ENCODE measurements at regions not wholly inside any gene's neighbourhood (a gene's known extent, or its start where the extent isn't known, plus 50 kb on each side); places are given as distances from the start of the nearest gene placed in this dataset.

DNA sequence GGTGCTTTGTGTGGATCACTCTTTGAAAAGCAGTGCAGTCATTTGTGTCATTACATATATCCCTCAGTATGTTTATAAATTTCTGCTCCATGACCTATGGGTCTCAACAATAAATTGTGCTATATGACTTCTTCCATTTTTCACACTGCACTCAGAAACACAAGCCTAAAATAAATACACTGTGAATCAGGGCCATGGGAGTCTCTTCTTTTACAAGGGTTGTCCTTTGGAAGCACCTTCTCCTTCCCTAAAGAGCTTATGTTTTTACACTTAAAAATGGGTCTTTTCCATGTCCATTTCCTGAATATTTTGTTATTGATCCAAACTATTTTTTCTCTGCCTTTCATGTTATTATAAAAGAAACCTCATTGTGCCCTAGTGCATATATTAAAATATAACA, 108.3 kb upstream of the MEOX2 start:
- no peak for DNase-seq

DNA sequence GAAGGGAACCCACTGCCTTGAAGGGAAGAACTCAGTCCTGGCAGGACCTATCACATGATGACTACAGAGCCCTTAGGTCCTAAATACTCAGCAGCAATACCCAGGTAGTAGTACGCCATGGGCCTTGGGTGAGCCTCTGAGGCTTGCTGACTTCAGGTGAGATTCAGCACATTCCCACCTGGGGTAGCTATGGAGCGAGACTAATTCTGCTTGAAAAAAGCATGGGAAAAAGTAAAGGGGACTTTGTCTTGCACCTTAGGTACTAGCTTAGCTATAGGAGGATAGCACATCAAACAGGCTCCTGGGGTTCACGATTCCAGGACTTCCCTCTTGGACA, 98.2 kb upstream of the MEOX2 start:
- no peak for DNase-seq

DNA sequence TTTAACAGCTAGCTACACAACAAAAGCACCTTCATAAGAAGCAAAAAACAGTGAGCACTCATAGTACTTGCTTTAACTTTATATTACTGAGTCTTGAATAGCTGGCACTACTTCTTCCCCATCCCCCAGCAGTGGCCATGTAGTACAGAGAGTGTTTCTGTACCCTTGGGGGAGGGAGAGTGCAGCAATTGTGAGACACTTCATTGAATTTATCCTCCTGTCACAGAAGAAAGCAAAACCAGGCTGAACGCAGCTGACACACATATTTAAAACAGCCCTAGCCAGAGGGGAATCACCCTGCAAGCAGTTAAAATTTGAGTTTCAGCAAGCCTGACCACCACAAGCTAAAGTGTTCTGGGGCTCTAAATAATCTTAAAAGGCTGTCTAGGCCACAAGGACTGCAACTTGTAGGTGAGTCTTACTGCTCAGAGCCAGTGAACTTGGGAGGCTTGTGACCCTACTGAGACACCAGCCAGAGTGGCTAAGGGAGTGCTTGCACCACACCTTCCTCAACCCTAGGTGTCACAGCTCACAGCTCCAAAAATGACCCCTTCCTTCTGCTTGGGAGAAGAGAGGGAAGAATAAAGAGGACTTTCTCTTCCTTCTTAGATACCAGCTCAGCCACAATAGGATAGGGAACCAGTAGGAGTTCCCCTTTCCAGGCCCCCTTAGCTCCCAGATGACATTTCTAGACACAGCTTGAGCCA, 97.7 kb upstream of the MEOX2 start:
- no peak for DNase-seq

- no peak for DNase-seq
Measured at GRCh38 chr7:15782656-15783055, 96.2 kb upstream of the MEOX2 start.

DNA sequence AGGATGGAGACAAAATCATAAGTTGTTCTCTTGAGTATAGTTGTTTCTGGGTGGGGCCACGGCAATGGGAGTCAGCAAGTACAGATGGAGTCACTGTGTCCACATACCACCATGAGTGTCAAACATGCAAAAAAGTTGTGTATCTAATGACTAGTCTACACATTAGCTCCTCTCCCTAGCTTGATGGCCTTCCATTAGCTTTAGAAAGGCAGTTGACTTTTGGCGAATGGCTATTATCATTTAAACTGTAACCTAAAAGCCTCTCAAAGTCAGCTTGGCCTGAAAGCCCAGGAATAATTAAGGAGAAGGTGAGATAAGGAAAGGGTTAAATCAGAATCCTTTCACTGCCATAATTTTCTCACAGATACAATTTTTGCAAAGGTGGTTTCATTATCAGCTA, 95.5 kb upstream of the MEOX2 start:
- DNase-seq: no peak

DNA sequence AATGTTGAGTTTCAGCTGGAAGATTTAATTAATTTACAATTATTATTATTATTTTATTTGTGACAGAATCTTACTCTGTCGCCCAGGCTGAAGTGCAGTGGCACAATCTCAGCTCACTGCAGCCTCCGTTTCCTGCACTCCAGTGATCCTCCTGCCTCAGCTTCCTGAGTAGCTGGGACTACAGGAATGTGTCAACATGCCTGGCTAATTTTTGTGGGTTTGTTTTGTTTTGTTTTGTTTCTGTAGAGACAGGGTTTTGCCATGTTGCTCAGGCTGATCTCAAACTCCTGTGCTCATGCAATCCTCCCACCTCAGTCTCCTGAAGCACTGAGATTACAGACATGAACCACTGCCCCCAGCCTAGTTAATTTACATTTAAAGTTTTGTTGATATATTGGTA, 93.8 kb upstream of the MEOX2 start:
- DNase-seq: no peak

DNA sequence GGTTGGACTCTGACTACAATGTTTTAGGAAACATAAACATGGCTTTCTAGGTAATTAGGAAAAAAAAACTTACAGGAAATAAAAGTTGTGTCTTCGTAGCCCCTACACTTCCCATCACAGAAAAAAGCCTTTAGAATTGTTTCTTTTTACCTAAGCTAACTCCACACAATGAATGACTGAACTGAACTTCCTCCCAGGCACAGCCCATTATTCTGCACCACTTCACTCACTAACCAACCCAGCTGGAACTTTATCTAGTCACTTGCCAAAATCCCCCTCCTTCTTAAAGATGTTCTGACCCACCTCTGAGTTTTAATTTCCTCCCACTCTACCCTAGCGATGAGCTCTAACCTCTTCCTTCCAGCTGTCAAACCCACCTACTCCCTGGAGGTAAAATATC, 91.7 kb upstream of the MEOX2 start:
- DNase-seq: no peak

- no peak for DNase-seq
Measured at GRCh38 chr7:15765753-15766152, 79.3 kb upstream of the MEOX2 start.

GRCh38 chr7:15764851-15765382, 78.4 kb upstream of the MEOX2 start:
- no peak for DNase-seq

DNA sequence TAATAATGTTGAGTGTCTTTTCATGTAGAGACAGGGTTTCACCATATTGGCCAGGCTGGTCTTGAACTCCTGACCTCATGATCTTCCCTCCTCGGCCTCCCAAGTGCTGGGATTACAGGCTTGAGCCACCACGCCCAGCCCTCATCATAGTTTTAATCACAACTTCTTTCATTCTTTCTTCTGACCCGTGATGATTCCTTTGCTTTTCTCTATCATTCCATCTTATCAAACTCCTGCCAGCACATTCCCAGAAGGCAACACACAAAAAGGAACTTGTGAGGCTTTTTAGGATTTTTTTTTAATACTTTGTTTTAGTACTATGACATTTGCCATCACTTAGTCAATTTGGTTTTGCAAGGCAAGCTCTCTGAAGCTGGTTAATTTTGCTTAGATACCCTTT, 77.5 kb upstream of the MEOX2 start:
- no peak for DNase-seq

GRCh38 chr7:15757041-15758000, 70.8 kb upstream of the MEOX2 start:
- DNase-seq: no peak

- DNase-seq: no peak
Measured at GRCh38 chr7:15755061-15755460, 68.6 kb upstream of the MEOX2 start.

GRCh38 chr7:15753887-15754579, 67.5 kb upstream of the MEOX2 start:
- DNase-seq: no peak

GRCh38 chr7:15752377-15752776, 65.9 kb upstream of the MEOX2 start:
- no peak for DNase-seq

DNA sequence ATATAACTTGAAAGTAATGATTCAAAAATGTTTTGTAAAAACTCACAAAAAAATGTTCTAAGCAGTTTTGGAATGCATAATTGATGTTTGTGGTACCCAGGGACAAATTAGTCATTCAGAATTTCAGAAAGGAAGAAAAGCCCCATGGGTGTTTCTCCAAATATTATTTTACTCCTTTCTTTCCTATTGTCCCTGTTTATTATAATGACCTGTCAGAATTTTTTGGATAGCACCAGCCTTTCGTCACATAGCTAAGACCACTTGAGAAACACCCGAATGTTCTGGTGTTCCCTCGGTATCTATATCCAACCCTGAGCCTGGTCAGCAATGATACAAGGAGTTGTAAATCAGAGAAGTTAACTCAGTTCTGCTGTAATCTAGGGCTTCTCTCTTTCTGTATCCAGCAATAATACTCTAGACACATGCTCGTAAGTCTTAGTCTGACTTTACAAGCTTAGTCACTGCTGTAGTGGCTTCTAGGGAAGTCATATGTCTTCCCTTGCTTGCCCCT, 64.8 kb upstream of the MEOX2 start:
- no peak for DNase-seq

GRCh38 chr7:15750727-15751126, 64.2 kb upstream of the MEOX2 start:
- DNase-seq: no peak

GRCh38 chr7:15749631-15750030, 63.1 kb upstream of the MEOX2 start:
- DNase-seq: no peak

DNA sequence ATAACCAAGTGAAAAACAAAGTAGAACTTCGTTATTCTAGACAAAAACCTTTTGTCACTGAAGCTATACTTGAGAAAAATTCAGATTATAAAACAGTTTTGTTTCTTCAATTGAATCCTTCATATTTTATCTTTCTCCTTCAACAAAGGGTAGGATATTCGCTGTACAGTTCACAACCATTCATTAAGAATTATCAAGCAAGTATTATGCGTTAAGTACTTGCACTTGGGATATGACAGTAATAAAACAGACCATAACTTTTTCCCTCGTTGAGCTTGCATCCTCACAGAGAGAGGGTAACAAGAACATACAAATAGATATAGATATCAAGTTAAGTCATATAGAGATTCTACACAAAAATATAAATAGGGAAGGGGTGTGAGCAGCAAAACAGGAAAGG, 61.2 kb upstream of the MEOX2 start:
- no peak for DNase-seq

DNA sequence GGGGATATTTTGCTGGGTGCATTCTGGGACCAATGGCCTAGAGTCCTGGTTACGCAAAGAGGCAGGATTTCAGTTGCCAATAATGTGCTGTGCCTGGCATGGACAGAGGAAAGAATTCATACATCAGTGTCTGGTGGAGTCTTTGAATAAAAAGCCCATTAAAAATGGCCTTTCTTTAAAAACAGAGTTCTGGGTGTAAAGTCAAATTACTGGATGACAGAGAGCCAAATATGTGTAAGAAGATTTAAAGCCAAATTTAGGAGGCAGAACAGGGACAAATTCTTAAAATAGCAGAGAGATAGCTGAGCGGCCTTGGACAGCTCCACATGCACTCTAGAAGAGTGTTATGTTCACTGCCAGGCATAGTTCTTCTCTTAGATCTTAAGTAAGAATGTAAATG, 60.8 kb upstream of the MEOX2 start:
- DNase-seq: no peak

- no peak for DNase-seq
Measured at GRCh38 chr7:15743926-15744480, 57.5 kb upstream of the MEOX2 start.

DNA sequence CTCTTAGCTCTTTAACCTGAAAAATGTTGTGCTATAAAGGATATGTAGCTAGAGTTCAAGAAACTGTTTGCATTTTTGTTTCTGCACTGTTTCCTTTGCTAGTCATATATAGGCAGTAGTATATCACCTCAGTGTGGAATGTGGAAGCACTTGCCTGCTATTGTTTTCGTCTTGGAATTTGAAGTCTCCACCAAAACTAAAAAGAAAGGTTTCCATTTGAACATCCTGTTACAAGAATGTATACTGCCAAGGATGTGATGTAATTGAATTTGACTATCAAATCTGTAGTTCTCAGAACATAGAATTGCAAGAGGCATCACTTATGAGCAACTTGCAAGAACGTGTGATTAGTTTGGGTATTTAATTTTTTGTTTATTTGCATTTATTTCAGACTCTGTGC, 51.1 kb upstream of the MEOX2 start:
- DNase-seq: no peak

Measured in hematopoietic multipotent progenitor cell treated with erythropoietin and hydrocortisone succinate and interleukin-3 and kit ligand, for 6 days (in vitro differentiated cells).